GM12865 (cell line): ENCODE measurements at regions not wholly inside any gene's neighbourhood (a gene's known extent, or its start where the extent isn't known, plus 50 kb on each side); places are given as distances from the start of the nearest gene placed in this dataset.

Experiments
- DNase-seq: peaks from one replicate; pipeline ENCODE4 v3.0.0; 2010; ENCODE audit warnings: low read depth
- H3K4me3 ChIP-seq: 2 replicates; pipeline ENCODE4 v1.5.1; 2011; ENCODE audit warnings: mild to moderate bottlenecking, low read depth, low read length, control low read depth
- TF ChIP-seq, protein P1 (sequence below): IDR thresholded peaks from 2 replicates; pipeline ENCODE4 v1.5.1; 2011; ENCODE audit warnings: low read length, control low read depth, low read depth, inconsistent platforms; ENCODE audit not compliant: insufficient read depth; ENCODE audit errors: missing control alignments

GRCh38 chr6:44603044-44603686 is 215.7 kb downstream of the CDC5L start:
- DNase-seq: no peak
- TF ChIP-seq, protein P1, sequence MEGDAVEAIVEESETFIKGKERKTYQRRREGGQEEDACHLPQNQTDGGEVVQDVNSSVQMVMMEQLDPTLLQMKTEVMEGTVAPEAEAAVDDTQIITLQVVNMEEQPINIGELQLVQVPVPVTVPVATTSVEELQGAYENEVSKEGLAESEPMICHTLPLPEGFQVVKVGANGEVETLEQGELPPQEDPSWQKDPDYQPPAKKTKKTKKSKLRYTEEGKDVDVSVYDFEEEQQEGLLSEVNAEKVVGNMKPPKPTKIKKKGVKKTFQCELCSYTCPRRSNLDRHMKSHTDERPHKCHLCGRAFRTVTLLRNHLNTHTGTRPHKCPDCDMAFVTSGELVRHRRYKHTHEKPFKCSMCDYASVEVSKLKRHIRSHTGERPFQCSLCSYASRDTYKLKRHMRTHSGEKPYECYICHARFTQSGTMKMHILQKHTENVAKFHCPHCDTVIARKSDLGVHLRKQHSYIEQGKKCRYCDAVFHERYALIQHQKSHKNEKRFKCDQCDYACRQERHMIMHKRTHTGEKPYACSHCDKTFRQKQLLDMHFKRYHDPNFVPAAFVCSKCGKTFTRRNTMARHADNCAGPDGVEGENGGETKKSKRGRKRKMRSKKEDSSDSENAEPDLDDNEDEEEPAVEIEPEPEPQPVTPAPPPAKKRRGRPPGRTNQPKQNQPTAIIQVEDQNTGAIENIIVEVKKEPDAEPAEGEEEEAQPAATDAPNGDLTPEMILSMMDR: no peak

DNA sequence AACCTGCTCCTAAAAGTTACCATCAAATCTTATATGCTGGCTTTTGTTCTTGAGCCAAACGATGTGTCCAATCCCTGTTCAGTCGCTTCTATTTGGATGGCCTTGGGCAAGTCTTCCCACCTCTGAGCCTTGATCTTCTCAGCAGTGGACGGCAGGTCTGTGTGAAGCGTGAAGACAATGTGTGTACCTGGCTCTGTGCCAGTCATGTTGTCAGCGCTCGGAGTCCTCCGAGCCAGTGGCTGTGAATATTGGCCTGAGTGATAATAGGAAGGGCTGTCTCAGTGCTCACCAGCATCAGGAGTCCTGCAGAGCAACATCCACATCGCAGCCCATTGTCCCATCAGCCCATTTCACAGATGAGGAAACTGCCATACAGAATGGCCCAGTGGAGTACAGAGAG is 219.0 kb downstream of the CDC5L start:
- no peak overlapping the region for H3K4me3 ChIP-seq
- no peak for DNase-seq
- TF ChIP-seq, protein P1: no peak

More at GRCh38 chr6:44603044-44603686, 215.7 kb downstream of the CDC5L start:
- H3K4me3 ChIP-seq: no peak overlapping the region

DNA sequence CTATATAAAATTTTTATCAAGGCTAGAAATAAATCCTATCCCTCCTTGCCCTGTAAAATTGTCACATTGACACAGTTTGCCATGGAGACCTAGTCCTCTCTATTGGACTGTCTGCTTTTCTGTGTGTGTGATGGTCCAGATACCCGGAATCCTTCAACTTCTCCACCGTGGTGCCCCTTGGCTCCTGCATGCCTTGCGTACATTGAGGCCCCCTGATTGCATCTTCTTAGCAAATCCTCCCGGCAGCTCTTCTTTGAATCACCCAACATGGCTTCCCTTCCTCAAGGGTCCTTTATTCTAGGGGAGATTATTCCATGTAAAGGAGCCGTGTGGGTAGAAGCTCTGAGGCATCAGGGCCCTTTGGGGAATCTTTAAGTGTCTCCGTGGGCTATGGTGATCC is 219.5 kb downstream of the CDC5L start:
- no peak for DNase-seq
- TF ChIP-seq, protein P1: no peak
- H3K4me3 ChIP-seq: no peak overlapping the region

DNA sequence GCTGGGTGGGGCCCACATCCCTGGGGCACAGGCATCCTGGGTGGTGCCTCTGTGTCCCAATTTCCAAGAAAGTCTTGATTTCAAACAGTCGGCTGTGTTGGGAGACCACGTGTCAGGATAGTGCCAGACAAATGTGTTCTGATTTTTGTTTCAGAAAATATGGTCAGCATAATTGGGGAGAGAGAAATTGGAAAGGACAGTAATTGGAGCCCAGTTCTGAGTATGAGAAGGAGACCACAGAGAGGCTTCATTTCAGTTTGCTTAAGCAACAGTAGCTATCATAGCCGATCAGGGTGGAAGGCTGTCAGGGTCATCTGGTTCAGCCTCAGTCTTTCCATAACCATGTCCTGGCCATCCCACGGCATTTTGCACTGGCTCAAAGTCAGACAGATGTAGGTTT is 220.7 kb downstream of the CDC5L start:
- TF ChIP-seq, protein P1: no peak
- DNase-seq: no peak
- H3K4me3 ChIP-seq: no peak overlapping the region

DNA sequence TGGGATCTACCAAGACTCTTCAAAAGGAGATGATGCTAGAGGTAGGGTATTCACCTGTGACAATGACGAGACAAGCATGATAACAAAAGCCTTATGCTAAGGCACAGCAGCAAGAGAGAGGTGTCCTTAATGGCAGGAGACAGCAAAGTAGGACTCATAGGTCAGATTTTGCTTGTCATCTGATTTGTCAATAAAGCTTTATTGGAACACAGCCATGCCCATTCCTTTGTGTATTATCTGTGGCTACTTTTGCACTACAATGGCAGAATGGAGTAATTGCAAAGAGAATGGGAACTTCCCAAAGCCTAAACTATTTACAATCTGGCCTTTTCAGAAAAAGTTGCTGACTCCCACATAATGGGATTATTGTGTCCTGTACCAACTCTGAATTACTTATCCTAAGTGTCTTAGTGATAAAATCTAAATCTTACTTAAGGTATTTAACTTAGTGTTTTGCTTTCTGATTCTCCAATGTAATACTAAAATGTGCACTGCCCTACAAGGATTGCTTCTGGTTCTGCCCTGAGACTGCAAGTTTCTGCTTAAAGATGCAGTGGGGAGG is 221.6 kb downstream of the CDC5L start:
- no peak for DNase-seq
- TF ChIP-seq, protein P1: no peak
- H3K4me3 ChIP-seq: no peak overlapping the region

DNA sequence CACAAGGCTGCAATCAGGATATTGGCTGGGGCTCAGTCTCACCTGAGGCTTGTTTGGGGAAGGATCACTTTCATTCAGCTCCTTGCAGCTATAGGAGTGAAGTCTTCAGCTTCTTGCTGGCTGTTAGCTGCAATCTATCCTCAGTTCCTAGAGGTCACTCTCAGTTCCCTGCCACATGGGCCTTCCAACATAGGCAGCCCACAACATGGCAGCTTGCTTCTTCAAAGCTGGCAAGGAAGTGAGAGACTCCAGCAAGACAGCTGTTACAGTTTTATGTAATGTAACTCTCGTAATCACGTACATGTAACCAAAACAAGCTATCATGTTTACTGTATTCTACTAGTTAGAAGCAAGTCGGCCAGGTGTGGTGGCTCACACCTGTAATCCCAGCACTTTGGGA is 226.9 kb downstream of the CDC5L start:
- H3K4me3 ChIP-seq: no peak overlapping the region
- TF ChIP-seq, protein P1: no peak
- DNase-seq: no peak

GRCh38 chr6:44615621-44616020 is 228.1 kb downstream of the CDC5L start:
- DNase-seq: no peak
- TF ChIP-seq, protein P1: no peak
- no peak overlapping the region for H3K4me3 ChIP-seq
